GM12878 (cell line): ENCODE measurements at regions not wholly inside any gene's neighbourhood (a gene's known extent, or its start where the extent isn't known, plus 50 kb on each side); places are given as distances from the start of the nearest gene placed in this dataset.

Experiments
- ATAC-seq: fragments of 200-7000 bp; cut with Tn5 transposase; 3 replicates; pipeline ENCODE4 v1.9.1; 2020; ENCODE audit warnings: mild to moderate bottlenecking, moderate library complexity
- BruUV-seq: library from RNA; stranded (reverse); fragments of 400-500 nt; replicated peaks from 2 replicates; lab custom pipeline; 2021; lab: Mats Ljungman, UMichigan
- CTCF ChIA-PET: fragments of 300-600 bp; sonication (Branson Sonifier 250); formaldehyde crosslinking; extraction: SDS; loops from one replicate; lab custom pipeline; 2021; ENCODE audit warnings: inconsistent platforms; lab: Yijun Ruan, JAX
- POLR2A ChIA-PET: fragments of 350-600 bp; formaldehyde crosslinking; extraction: SDS; loops from one replicate; lab custom pipeline; 2021; ENCODE audit warnings: inconsistent platforms; lab: Charles Lee
- RAD21 ChIA-PET: fragments of 300-600 bp; sonication (Branson Sonifier 250); formaldehyde crosslinking; loops from one replicate; lab custom pipeline; 2023; ENCODE audit warnings: antibody characterized with exemption; ENCODE audit not compliant: unreplicated experiment; lab: Charles Lee
- SMC1A ChIA-PET: fragments of 300-600 bp; sonication (Branson Sonifier 250); formaldehyde crosslinking; loops from one replicate; lab custom pipeline; 2023; ENCODE audit not compliant: unreplicated experiment, uncharacterized antibody; lab: Charles Lee
- DNase-seq: peaks from one replicate; pipeline ENCODE4 v3.0.0-alpha.2; 2011; ENCODE audit warnings: low read depth, low spot score
- FAIRE-seq: peaks from 3 replicates; lab custom pipeline; 2011; peaks lifted over from hg19 to GRCh38; lab: Jason Lieb, UNC
- H2AFZ ChIP-seq: 2 replicates; pipeline ENCODE4 v1.6.0; 2011; ENCODE audit warnings: low read depth, low read length, control low read depth; ENCODE audit not compliant: control insufficient read depth
- H3K27ac ChIP-seq: 2 replicates; pipeline ENCODE4 v1.5.1; 2011; ENCODE audit warnings: control low read depth; ENCODE audit not compliant: control insufficient read depth, insufficient read depth
- H3K27me3 ChIP-seq, 2 experiments: replicated peaks in 1 of 2; 2 replicates each; pipeline versions ENCODE4 v1.6.0 to v1.6.1; 2011; ENCODE audit warnings: low read length in 1 of 2; ENCODE audit not compliant: control insufficient read depth in 2 of 2, insufficient read depth in 2 of 2
- H3K36me3 ChIP-seq, 2 experiments: 2 replicates each; pipeline ENCODE4 v1.5.1; 2011; ENCODE audit warnings: low read length in 1 of 2; ENCODE audit not compliant: control insufficient read depth in 2 of 2, insufficient read depth in 2 of 2
- H3K4me1 ChIP-seq: 2 replicates; pipeline ENCODE4 v1.6.1; 2011; ENCODE audit warnings: mild to moderate bottlenecking, low read length, moderate library complexity, mixed read lengths; ENCODE audit not compliant: control insufficient read depth, insufficient read depth
- H3K4me2 ChIP-seq: 2 replicates; pipeline ENCODE4 v1.6.0; 2011; ENCODE audit warnings: control low read depth; ENCODE audit not compliant: control insufficient read depth, insufficient read depth
- H3K4me3 ChIP-seq: fragments of 200-600 bp; sonication (generic); 2 replicates; pipeline ENCODE4 v1.5.1; 2016
- H3K79me2 ChIP-seq: 2 replicates; pipeline ENCODE4 v1.6.0; 2011; ENCODE audit warnings: low read length; ENCODE audit not compliant: control insufficient read depth, insufficient read depth
- H3K9ac ChIP-seq: 2 replicates; pipeline ENCODE4 v1.8.0; 2011; ENCODE audit warnings: low read length, control low read depth, mixed read lengths; ENCODE audit not compliant: control insufficient read depth, insufficient read depth
- H3K9me3 ChIP-seq: replicated peaks from 3 replicates; pipeline ENCODE4 v1.5.1; 2011; ENCODE audit warnings: mild to moderate bottlenecking, low read length; ENCODE audit not compliant: control insufficient read depth, insufficient read depth
- H4K20me1 ChIP-seq: 2 replicates; pipeline ENCODE4 v1.6.0; 2011; ENCODE audit not compliant: control insufficient read depth, insufficient read depth
- BHLHE40 ChIP-seq, 2 experiments: fragments of 450-650 bp in 1 of 2; IDR thresholded peaks; 2 replicates each; pipeline ENCODE4 v1.6.1; 2011 to 2017; ENCODE audit warnings: low read depth in 2 of 2, borderline replicate concordance in 1 of 2, improper control_type of control experiment in 1 of 2, low read length in 1 of 2, mild to moderate bottlenecking in 1 of 2
- HCFC1 ChIP-seq: fragments of 150-350 bp; IDR thresholded peaks from 2 replicates; pipeline ENCODE4 v1.6.1; 2014; ENCODE audit warnings: low read length
- KDM1A ChIP-seq: fragments of 200-600 bp; sonication (generic); IDR thresholded peaks from 2 replicates; pipeline ENCODE4 v1.6.1; 2016; ENCODE audit warnings: borderline replicate concordance
- MXI1 ChIP-seq: fragments of 150-350 bp; IDR thresholded peaks from 2 replicates; pipeline ENCODE4 v1.6.1; 2011; ENCODE audit warnings: low read depth, mild to moderate bottlenecking, inconsistent platforms, low read length, improper control_type of control experiment
- PAX5 ChIP-seq: IDR thresholded peaks from 2 replicates; pipeline ENCODE4 v1.6.1; 2011; ENCODE audit warnings: low read depth, low read length, borderline replicate concordance
- REST ChIP-seq: IDR thresholded peaks from 2 replicates; pipeline ENCODE4 v1.6.1; 2012; ENCODE audit warnings: mild to moderate bottlenecking, low read depth, low read length
- RUNX3 ChIP-seq: IDR thresholded peaks from 2 replicates; pipeline ENCODE4 v1.6.1; 2012; ENCODE audit warnings: low read length, inconsistent platforms
- SMAD5 ChIP-seq: IDR thresholded peaks from 2 replicates; pipeline ENCODE4 v1.6.1; 2016; ENCODE audit warnings: antibody characterized with exemption, low read depth
- SPI1 ChIP-seq: IDR thresholded peaks from 2 replicates; pipeline ENCODE4 v1.6.1; 2011; ENCODE audit warnings: low read depth, mild to moderate bottlenecking, low read length, moderate library complexity, borderline replicate concordance; ENCODE audit not compliant: insufficient read depth
- TAF1 ChIP-seq: IDR thresholded peaks from 2 replicates; pipeline ENCODE4 v1.6.1; 2011; ENCODE audit warnings: mild to moderate bottlenecking, low read depth, low read length, borderline replicate concordance
- YY1 ChIP-seq: IDR thresholded peaks from 2 replicates; pipeline ENCODE4 v1.6.1; 2011; ENCODE audit warnings: low read depth, mild to moderate bottlenecking, low read length
- ZSCAN29 ChIP-seq: fragments of 450-650 bp; IDR thresholded peaks from 2 replicates; pipeline ENCODE4 v1.6.1; 2017; ENCODE audit warnings: mild to moderate bottlenecking, moderate library complexity
- ZZZ3 ChIP-seq: IDR thresholded peaks from 2 replicates; pipeline ENCODE4 v1.6.1; 2011; ENCODE audit warnings: low read depth; ENCODE audit not compliant: control insufficient read depth, insufficient read length
- WGBS: methylation state at CpG from one replicate; pipeline ENCODE4 v1.1.6; 2016; ENCODE audit warnings: low lambda C conversion rate; ENCODE audit not compliant: insufficient replicate concordance, insufficient coverage; ENCODE audit errors: missing lambda C conversion rate; 5-methylcytosine and 5-hydroxymethylcytosine counted together
- in situ Hi-C: fragments of 300-500 bp; cut with MboI; formaldehyde crosslinking; loops from 9 replicates; pipeline ENCODE4 v1.14.3; 2018; ENCODE audit warnings: mixed read lengths
- intact Hi-C: fragments of 100-400 bp; cut with micrococcal nuclease; formaldehyde crosslinking; loops from one replicate; pipeline ENCODE4 v1.14.2; 2022; ENCODE audit not compliant: unreplicated experiment
- TF ChIP-seq, protein P1 (sequence below): fragments of 450-650 bp; IDR thresholded peaks from 2 replicates; pipeline ENCODE4 v1.6.1; 2018; ENCODE audit warnings: borderline replicate concordance, mild to moderate bottlenecking; ENCODE audit not compliant: partially characterized antibody
- TF ChIP-seq, protein P2 (sequence below): IDR thresholded peaks from 2 replicates; pipeline ENCODE4 v1.6.1; 2012; ENCODE audit warnings: low read depth, low read length, improper control_type of control experiment

- TF ChIP-seq REST (no peak), TAF1 (no peak), MXI1 (no peak), YY1 (no peak), RUNX3 (no peak)
- TF ChIP-seq, protein P1, sequence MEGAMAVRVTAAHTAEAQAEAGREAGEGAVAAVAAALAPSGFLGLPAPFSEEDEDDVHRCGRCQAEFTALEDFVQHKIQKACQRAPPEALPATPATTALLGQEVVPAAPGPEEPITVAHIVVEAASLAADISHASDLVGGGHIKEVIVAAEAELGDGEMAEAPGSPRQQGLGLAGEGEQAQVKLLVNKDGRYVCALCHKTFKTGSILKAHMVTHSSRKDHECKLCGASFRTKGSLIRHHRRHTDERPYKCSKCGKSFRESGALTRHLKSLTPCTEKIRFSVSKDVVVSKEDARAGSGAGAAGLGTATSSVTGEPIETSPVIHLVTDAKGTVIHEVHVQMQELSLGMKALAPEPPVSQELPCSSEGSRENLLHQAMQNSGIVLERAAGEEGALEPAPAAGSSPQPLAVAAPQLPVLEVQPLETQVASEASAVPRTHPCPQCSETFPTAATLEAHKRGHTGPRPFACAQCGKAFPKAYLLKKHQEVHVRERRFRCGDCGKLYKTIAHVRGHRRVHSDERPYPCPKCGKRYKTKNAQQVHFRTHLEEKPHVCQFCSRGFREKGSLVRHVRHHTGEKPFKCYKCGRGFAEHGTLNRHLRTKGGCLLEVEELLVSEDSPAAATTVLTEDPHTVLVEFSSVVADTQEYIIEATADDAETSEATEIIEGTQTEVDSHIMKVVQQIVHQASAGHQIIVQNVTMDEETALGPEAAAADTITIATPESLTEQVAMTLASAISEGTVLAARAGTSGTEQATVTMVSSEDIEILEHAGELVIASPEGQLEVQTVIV, result no peak
- TF ChIP-seq, all 136 proteins: peak for 0
These were observed 155.5 kb downstream of the PMP22 start (continued) for GRCh38 chr17:15109608-15110007.

DNA sequence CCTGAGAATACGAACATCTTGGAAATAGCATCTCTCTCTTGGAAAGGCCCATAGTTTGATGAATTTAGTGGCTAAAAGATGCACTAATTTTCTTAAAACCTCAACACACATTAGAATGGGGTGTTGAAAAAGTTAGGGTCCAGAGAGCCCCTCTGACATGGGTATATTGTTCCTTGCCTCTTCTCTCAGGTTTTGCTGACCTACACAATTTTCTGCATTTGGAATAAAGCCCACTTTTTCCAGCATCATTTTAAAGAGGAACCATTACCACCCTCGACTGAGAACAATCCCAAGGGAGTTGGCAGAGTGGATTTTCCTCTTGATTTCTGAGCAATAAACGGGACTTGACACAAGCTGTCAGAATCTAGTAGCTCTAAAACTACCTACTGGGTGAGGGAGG, 156.1 kb downstream of the PMP22 start:
- DNase-seq (no peak), ATAC-seq (no peak), FAIRE-seq (no peak)
- H3K27ac ChIP-seq, result no peak overlapping the region
- H3K79me2 ChIP-seq, result no peaks in the 10 kb centered on the region
- no peaks in the 10 kb centered on the region for H3K27me3 ChIP-seq
- no peaks in the 10 kb centered on the region for H4K20me1 ChIP-seq
- BruUV-seq, result no TSS peak
- no peak overlapping the region for H3K4me2 ChIP-seq
- in situ Hi-C loops, result no loop called here
- no peaks in the 10 kb centered on the region for H3K36me3 ChIP-seq
- RAD21 ChIA-PET, result no interaction called here
- H3K9me3 ChIP-seq, result no peaks in the 10 kb centered on the region
- SMC1A ChIA-PET, result no interaction called here
- 0% methylated on average over 3 of the region's 3 CpGs for WGBS
- no peak overlapping the region for H2AFZ ChIP-seq
- intact Hi-C loops, result no loop called here
- CTCF ChIA-PET, result no interaction called here
- H3K9ac ChIP-seq, result no peak overlapping the region
- H3K4me3 ChIP-seq, result no peak overlapping the region
- no peaks in the 10 kb centered on the region for H3K4me1 ChIP-seq
- POLR2A ChIA-PET, result no interaction called here
- TF ChIP-seq HCFC1 (no peak), KDM1A (no peak), SPI1 (no peak), ZZZ3 (no peak), PAX5 (no peak), BHLHE40 (IDR thresholded peaks at IDR 0.05; ENCODE audit: borderline replicate concordance in 1 of 2, low read depth in 2 of 2, low read length in 1 of 2) (no peak), ZSCAN29 (no peak), SMAD5 (no peak)
- TF ChIP-seq, protein P1, result no peak
- TF ChIP-seq, protein P2, sequence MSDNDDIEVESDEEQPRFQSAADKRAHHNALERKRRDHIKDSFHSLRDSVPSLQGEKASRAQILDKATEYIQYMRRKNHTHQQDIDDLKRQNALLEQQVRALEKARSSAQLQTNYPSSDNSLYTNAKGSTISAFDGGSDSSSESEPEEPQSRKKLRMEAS, result no peak
